ENCODE measurements at regions not wholly inside any gene's neighbourhood (a gene's known extent, or its start where the extent isn't known, plus 50 kb on each side); places are given as distances from the start of the nearest gene placed in this dataset.

GRCh38 chr6:77979204-77979603 is 326.4 kb downstream of the MEI4 start:
- CTCF ChIA-PET, result no interaction called here
- POLR2A ChIA-PET, result no interaction called here
- no peak for DNase-seq (ENCODE audit: low read depth, low spot score)
- H3K4me3 ChIP-seq (ENCODE audit: low read depth, low read length), result no peak overlapping the region
- no peak for TF ChIP-seq CTCF (IDR thresholded peaks at IDR 0.05; ENCODE audit: insufficient read depth, low read length, missing control alignments)

- ChIA-PET POLR2A (no interaction called here), CTCF (no interaction called here)
- no peak for DNase-seq (ENCODE audit: low read depth, low spot score)
- H3K4me3 ChIP-seq (ENCODE audit: low read depth, low read length), result no peak overlapping the region
- no peak for TF ChIP-seq CTCF (IDR thresholded peaks at IDR 0.05; ENCODE audit: insufficient read depth, low read length, missing control alignments)
Observed at GRCh38 chr6:77986380-77987034, 333.7 kb downstream of the MEI4 start.

DNA sequence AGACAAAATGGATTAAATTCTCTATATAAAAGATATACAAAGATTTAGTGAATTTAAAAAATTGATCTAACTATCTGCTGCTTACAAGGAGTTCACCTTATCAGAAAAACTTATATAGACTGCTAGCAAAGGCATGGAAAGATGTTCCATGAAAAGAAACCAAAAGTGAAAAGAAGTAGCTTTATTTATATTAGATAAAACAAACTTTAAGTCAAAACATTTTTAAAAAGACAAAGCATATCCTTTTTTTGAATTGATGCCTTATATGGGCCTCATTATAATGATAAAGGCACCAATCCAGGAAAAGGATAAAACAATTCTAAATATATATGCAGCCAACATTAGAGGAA is 334.2 kb downstream of the MEI4 start:
- no peak overlapping the region for H3K4me3 ChIP-seq (ENCODE audit: low read depth, low read length)
- no peak for DNase-seq (ENCODE audit: low read depth, low spot score)
- ChIA-PET POLR2A (no interaction called here), CTCF (no interaction called here)
- TF ChIP-seq CTCF (IDR thresholded peaks at IDR 0.05; ENCODE audit: insufficient read depth, low read length, missing control alignments), result no peak

- no peak for TF ChIP-seq CTCF (IDR thresholded peaks at IDR 0.05; ENCODE audit: insufficient read depth, low read length, missing control alignments)
- DNase-seq (ENCODE audit: low read depth, low spot score), result no peak
- ChIA-PET CTCF (no interaction called here), POLR2A (no interaction called here)
- H3K4me3 ChIP-seq (ENCODE audit: low read depth, low read length), result no peak overlapping the region
Observed at GRCh38 chr6:78010130-78010529, 357.3 kb downstream of the MEI4 start.

DNA sequence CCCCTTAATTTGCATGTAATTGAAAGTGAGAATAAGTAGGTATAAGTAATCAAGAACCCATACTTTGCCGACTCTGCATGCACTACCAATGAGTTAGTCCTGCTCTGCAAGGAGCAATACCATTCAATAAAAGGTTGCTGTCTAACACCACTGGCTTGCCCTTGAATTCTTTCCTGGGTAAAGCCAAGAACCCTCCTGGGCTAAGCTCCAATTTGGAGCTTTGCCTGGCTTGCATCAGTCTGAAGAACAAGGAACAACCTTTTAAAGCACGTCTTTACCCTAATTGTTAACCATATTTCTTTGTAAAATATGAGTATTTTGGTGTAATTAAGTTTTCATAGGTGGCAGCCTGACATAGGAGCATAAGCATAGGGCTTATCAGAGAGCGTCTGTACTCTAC is 367.7 kb downstream of the MEI4 start:
- POLR2A ChIA-PET, result no interaction called here

DNA sequence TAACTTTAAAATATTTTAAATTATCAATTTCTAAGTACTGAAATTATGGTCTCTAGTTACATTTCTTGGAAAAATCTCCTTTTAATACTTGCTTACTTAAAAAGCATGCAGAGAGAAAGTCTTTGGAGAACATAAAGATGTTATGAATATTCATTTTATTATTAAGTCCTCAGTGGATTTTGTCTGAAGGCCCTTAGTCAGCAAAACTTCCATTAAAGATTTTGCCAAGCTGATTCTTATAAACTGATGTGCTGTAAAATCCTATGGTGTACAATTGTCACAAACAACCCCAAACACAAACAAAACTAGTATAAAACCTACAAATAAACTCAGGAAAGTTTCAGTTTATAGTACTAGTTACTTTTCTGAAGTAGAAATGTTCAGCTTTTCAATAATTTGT is 372.7 kb downstream of the MEI4 start:
- TF ChIP-seq CTCF (IDR thresholded peaks at IDR 0.05; ENCODE audit: insufficient read depth, low read length, missing control alignments), result no peak
- no peak overlapping the region for H3K4me3 ChIP-seq (ENCODE audit: low read depth, low read length)
- ChIA-PET CTCF (no interaction called here), POLR2A (no interaction called here)
- DNase-seq (ENCODE audit: low read depth, low spot score), result no peak

More for the DNA sequence above, 367.7 kb downstream of the MEI4 start:
- DNase-seq (ENCODE audit: low read depth, low spot score), result no peak
- CTCF ChIA-PET, result no interaction called here
- no peak for TF ChIP-seq CTCF (IDR thresholded peaks at IDR 0.05; ENCODE audit: insufficient read depth, low read length, missing control alignments)
- H3K4me3 ChIP-seq (ENCODE audit: low read depth, low read length), result no peak overlapping the region

Measured in AG04449 (cell line).